ENCODE measurements at regions not wholly inside any gene's neighbourhood (a gene's known extent, or its start where the extent isn't known, plus 50 kb on each side); places are given as distances from the start of the nearest gene placed in this dataset.

GRCh38 chrX:25198253-25198652 is 182.5 kb upstream of the ARX start:
- H3K9me3 ChIP-seq (replicated peaks; ENCODE audit: control insufficient read depth, insufficient read depth, low read length) = no peaks in the 10 kb centered on the region
- POLR2A ChIA-PET = no interaction called here
- intact Hi-C loops (cut with micrococcal nuclease; ENCODE audit: unreplicated experiment) = no loop called here

More at GRCh38 chrX:25198253-25198652, 182.5 kb upstream of the ARX start:
- no peaks in the 10 kb centered on the region; a peak in 1 of 4 replicates for H3K27me3 ChIP-seq (replicated peaks in 1 of 2; ENCODE audit: control insufficient read depth in 2 of 2, insufficient read depth in 2 of 2, low read length in 1 of 2)
- H3K4me1 ChIP-seq (ENCODE audit: control insufficient read depth, insufficient read depth, low read length) = no peaks in the 10 kb centered on the region
- ChIA-PET CTCF (no interaction called here), RAD21 (ENCODE audit: unreplicated experiment) (no interaction called here), SMC1A (ENCODE audit: uncharacterized antibody, unreplicated experiment) (no interaction called here)
- H3K9ac ChIP-seq (ENCODE audit: control insufficient read depth, insufficient read depth, low read length) = no peak overlapping the region
- 17% methylated on average over 3 of the region's 3 CpGs for WGBS (ENCODE audit: insufficient coverage, insufficient replicate concordance, low lambda C conversion rate, missing lambda C conversion rate)
- no peak overlapping the region for H3K27ac ChIP-seq (ENCODE audit: control insufficient read depth, insufficient read depth)
- FAIRE-seq (no peak), DNase-seq (ENCODE audit: low read depth, low spot score) (no peak), ATAC-seq (no peak)
- no peak overlapping the region for H3K4me2 ChIP-seq (ENCODE audit: control insufficient read depth, insufficient read depth)
- no TSS peak for BruUV-seq (replicated peaks)
- in situ Hi-C loops (cut with MboI) = no loop called here
- no peak overlapping the region for H2AFZ ChIP-seq (ENCODE audit: control insufficient read depth, low read depth, low read length)
- no peaks in the 10 kb centered on the region for H4K20me1 ChIP-seq (ENCODE audit: control insufficient read depth, insufficient read depth)
- H3K79me2 ChIP-seq (ENCODE audit: control insufficient read depth, insufficient read depth, low read length) = no peaks in the 10 kb centered on the region
- H3K4me3 ChIP-seq = no peak overlapping the region
- TF ChIP-seq SUPT20H (IDR thresholded peaks at IDR 0.05; ENCODE audit: borderline replicate concordance, control insufficient read depth, low read depth, low read length) = no peak
- TF ChIP-seq MYC (IDR thresholded peaks at IDR 0.05; ENCODE audit: insufficient read depth, insufficient read length, insufficient replicate concordance, low read length, severe bottlenecking) = no peak
- no peak for TF ChIP-seq PRDM15 (CRISPR knock-in tag; IDR thresholded peaks at IDR 0.05)
- TF ChIP-seq NRF1 (conservative IDR thresholded peaks at IDR 0.05; ENCODE audit: low read depth, low read length) = no peak
- no peak for TF ChIP-seq PAX8 (IDR thresholded peaks at IDR 0.05)
- TF ChIP-seq FOS (IDR thresholded peaks at IDR 0.05; ENCODE audit: borderline replicate concordance, extremely low read depth, insufficient read length) = no peak
- TF ChIP-seq CBX3 (IDR thresholded peaks at IDR 0.05; ENCODE audit: borderline replicate concordance, low read depth) = no peak
- TF ChIP-seq ZNF687 (IDR thresholded peaks at IDR 0.05) = no peak
- no peak for TF ChIP-seq SIN3A (IDR thresholded peaks at IDR 0.05; ENCODE audit: low read depth, low read length)
- TF ChIP-seq SMC3 (IDR thresholded peaks at IDR 0.05; ENCODE audit: borderline replicate concordance, low read length) = no peak
- no peak for TF ChIP-seq SREBF1 (IDR thresholded peaks at IDR 0.05; ENCODE audit: low read length)
- TF ChIP-seq NFXL1 (IDR thresholded peaks at IDR 0.05; ENCODE audit: borderline replicate concordance) = no peak
- no peaks in the 10 kb centered on the region for H3K36me3 ChIP-seq (ENCODE audit: control insufficient read depth in 2 of 2, insufficient read depth in 2 of 2, low read length in 1 of 2)
